HG03469 (cell line): ENCODE measurements at regions not wholly inside any gene's neighbourhood (a gene's known extent, or its start where the extent isn't known, plus 50 kb on each side); places are given as distances from the start of the nearest gene placed in this dataset.
"Not testable (repeated sequence)": the region's sequence is repeated elsewhere in the genome, so short reads cannot be mapped to it uniquely, and the experiment has no call there.

Experiments used
- ATAC-seq: cut with Tn5 transposase; IDR thresholded peaks from one replicate; pipeline ENCODE4 v1.9.1; 2021; ENCODE audit warnings: mild to moderate bottlenecking, moderate library complexity, moderate number of reproducible peaks; ENCODE audit not compliant: unreplicated experiment

- ATAC-seq = no peak
Observed at GRCh38 chr6:80442366-80442765, 335.9 kb downstream of the BCKDHB start.

GRCh38 chr6:80441131-80441530, 334.7 kb downstream of the BCKDHB start:
- no peak for ATAC-seq

GRCh38 chr6:80440496-80441115, 334.1 kb downstream of the BCKDHB start:
- no peak for ATAC-seq

GRCh38 chr6:80439721-80440470, 333.4 kb downstream of the BCKDHB start:
- ATAC-seq = no peak

- ATAC-seq = no peak
Observed at GRCh38 chr6:80438772-80439171, 332.3 kb downstream of the BCKDHB start.

- no peak for ATAC-seq
Observed at GRCh38 chr6:80437801-80438200, 331.3 kb downstream of the BCKDHB start.

DNA sequence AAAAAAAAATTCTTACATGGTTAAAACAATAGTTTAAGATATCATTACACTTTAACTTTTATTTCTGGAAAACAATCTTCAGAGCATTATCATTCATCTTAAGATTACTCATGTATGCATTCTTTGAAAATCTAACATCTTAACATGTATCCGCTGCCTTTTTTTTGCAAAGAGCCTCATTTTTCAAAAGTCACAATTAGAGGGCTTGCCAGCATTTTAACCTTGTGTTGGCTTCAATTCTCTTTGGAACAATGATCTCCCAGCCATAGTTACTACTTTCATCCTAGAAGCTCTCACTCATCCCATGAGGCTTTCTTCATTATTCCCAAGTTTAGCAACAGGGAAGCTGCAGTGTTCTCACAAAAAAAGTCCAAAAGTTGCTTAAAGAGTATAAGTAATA, 330.8 kb downstream of the BCKDHB start:
- no peak for ATAC-seq

GRCh38 chr6:80436663-80437062, 330.2 kb downstream of the BCKDHB start:
- ATAC-seq = no peak

GRCh38 chr6:80435457-80435856, 329.0 kb downstream of the BCKDHB start:
- no peak for ATAC-seq

DNA sequence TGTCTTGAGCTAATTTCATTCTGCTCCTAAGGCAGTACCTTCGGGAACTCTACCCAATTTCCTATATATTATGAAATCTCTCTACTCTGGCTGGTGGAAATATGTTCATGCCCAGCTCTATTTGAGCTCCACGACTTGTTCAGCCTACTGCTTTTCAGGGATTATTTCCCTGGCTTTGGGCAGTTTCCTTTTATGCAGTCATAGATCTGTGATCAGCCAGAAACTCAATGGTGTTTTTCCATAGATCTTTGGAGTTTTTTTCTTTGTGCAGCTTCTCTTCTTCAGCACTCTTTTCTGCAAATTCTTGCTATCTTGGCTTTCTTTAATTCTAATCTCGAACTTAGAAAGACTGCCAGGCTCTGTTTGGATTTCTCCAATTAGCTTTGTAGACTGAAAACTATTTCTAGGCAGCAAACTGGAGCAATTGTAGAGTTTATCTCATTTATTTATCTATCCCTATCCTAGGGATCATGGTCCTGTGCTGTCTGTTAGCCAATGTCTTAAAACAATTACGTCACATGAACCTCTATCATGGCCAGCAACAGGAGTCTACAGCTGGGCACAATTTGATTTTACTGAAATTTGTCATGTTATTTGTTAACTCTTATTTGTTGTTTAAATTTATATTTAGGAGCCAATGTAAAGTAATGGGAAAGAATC, 328.4 kb downstream of the BCKDHB start:
- no peak for ATAC-seq

GRCh38 chr6:80433673-80434025, 327.2 kb downstream of the BCKDHB start:
- ATAC-seq = no peak

GRCh38 chr6:80433010-80433672, 326.7 kb downstream of the BCKDHB start:
- no peak for ATAC-seq

DNA sequence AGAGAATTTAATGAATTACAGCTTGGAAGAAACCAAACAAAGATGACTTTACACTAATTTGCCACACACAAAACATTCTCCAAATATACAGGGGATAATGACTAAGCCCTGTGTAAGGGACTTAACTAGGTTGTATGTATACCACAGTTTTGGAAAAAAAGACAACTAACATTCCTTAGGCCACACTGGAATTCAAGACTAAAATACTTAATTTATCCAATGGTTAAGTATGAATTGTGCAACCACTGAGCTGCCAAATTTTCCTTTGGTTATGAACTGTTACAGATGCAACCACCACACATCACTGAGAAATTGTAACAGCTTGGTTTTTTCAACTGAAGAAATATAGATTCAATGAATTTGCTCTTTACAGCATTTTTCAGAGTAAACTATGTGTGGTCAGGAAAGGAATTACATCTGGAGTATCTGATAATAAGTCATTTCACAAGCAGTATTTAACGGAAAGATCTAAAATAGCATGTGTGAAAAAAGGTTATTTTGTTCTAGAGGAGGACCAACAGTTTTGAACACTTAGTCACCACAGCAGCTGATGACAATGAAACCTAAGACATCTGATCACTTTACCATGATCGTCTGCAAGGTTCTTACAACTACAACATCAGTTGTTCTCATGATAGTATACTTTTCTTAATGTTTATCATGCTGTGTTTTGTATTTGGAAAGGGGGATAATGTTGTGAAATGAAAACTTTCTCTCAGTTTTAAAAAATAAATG, 318.8 kb downstream of the BCKDHB start:
- ATAC-seq = no peak

GRCh38 chr6:80411486-80411885, 305.0 kb downstream of the BCKDHB start:
- no peak for ATAC-seq

- not testable (repeated sequence) for ATAC-seq
Observed at GRCh38 chr6:80407976-80408375, 301.5 kb downstream of the BCKDHB start.

- ATAC-seq = no peak
Observed at GRCh38 chr6:80404889-80405288, 298.4 kb downstream of the BCKDHB start.

GRCh38 chr6:80403365-80403764, 296.9 kb downstream of the BCKDHB start:
- no peak for ATAC-seq

- ATAC-seq = no peak
Observed at GRCh38 chr6:80402266-80402665, 295.8 kb downstream of the BCKDHB start.
